PC-3 (cell line): ENCODE measurements at regions not wholly inside any gene's neighbourhood (a gene's known extent, or its start where the extent isn't known, plus 50 kb on each side); places are given as distances from the start of the nearest gene placed in this dataset.

Source experiments
- CTCF ChIP-seq: fragments of 300-600 bp; sonication (generic); conservative IDR thresholded peaks from 2 replicates; pipeline ENCODE4 v1.5.1; 2017; ENCODE audit warnings: antibody characterized with exemption, low read depth, mild to moderate bottlenecking, low read length
- EZH2 ChIP-seq: fragments of 300-600 bp; sonication (generic); IDR thresholded peaks from one replicate; pipeline ENCODE4 v1.6.1; 2017; ENCODE audit warnings: antibody characterized with exemption, mild to moderate bottlenecking, low read length; ENCODE audit not compliant: unreplicated experiment
- EZH2phosphoT487 ChIP-seq: fragments of 300-600 bp; sonication (generic); IDR thresholded peaks from 2 replicates; pipeline ENCODE4 v1.6.1; 2018; ENCODE audit warnings: mild to moderate bottlenecking, antibody characterized with exemption, low read length, borderline replicate concordance

GRCh38 chr20:7708112-7708511, 232.1 kb downstream of the HAO1 start:
- no peak for TF ChIP-seq CTCF
- no peak for TF ChIP-seq EZH2phosphoT487
- no peak for TF ChIP-seq EZH2
